ENCODE measurements at regions not wholly inside any gene's neighbourhood (a gene's known extent, or its start where the extent isn't known, plus 50 kb on each side); places are given as distances from the start of the nearest gene placed in this dataset.
A peak's percentile ranks its signal among the peaks of the same experiment; 100 is the strongest.
"Not testable (repeated sequence)": the region's sequence is repeated elsewhere in the genome, so short reads cannot be mapped to it uniquely, and the experiment has no call there.

DNA sequence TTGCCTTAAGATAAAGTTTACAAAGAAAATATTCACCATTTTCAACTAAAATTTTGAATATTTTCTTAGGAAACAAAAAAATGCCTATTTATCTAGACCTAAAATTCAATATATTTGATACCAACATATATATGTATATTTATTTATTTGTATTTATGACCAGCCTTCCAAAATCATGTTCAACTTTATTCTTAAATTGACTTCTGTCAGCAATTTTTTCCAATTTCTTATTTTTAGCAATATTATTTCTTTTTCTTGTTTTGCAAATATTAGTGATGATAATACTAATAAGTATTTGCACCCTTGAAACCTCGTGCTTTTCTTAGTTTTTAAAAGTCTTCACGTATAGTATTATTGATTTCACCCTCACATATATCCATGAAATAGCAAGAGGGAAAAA, 68.2 kb upstream of the PHLPP1 start:
- Histone ChIP-seq H3K9me2 (replicated peaks; ENCODE audit: insufficient read depth, low read length) (no peaks in the 10 kb centered on the region), H3K79me2 (ENCODE audit: low read length) (no peaks in the 10 kb centered on the region), H4K20me1 (ENCODE audit: insufficient read depth, low read length) (no peaks in the 10 kb centered on the region), H2AFZ (ENCODE audit: low read length) (no peak overlapping the region), H3F3A (ENCODE audit: insufficient read depth, low read length) (no peaks in the 10 kb centered on the region), H3K4me2 (ENCODE audit: low read depth, low read length) (no peak overlapping the region), H3K27me3 (replicated peaks; ENCODE audit: insufficient read depth, low read length) (no peaks in the 10 kb centered on the region), H3K4me3 (ENCODE audit: low read length) (no peak overlapping the region), H3K9me3 (replicated peaks; ENCODE audit: insufficient read depth, low read length) (no peaks in the 10 kb centered on the region), H3K4me1 (ENCODE audit: low read length) (no peaks in the 10 kb centered on the region), H3K9ac (ENCODE audit: low read length) (no peak overlapping the region), H3K27ac (ENCODE audit: low read length) (no peak overlapping the region), H3K36me3 (replicated peaks; ENCODE audit: insufficient read depth, low read length) (no peaks in the 10 kb centered on the region)
- no peak for DNase-seq
- no peak for TF ChIP-seq EZH2phosphoT487 (IDR thresholded peaks at IDR 0.05; ENCODE audit: low read length)
- TF ChIP-seq, protein P1, sequence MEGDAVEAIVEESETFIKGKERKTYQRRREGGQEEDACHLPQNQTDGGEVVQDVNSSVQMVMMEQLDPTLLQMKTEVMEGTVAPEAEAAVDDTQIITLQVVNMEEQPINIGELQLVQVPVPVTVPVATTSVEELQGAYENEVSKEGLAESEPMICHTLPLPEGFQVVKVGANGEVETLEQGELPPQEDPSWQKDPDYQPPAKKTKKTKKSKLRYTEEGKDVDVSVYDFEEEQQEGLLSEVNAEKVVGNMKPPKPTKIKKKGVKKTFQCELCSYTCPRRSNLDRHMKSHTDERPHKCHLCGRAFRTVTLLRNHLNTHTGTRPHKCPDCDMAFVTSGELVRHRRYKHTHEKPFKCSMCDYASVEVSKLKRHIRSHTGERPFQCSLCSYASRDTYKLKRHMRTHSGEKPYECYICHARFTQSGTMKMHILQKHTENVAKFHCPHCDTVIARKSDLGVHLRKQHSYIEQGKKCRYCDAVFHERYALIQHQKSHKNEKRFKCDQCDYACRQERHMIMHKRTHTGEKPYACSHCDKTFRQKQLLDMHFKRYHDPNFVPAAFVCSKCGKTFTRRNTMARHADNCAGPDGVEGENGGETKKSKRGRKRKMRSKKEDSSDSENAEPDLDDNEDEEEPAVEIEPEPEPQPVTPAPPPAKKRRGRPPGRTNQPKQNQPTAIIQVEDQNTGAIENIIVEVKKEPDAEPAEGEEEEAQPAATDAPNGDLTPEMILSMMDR (IDR thresholded peaks at IDR 0.05; ENCODE audit: low read length), result no peak
- no peak for TF ChIP-seq EZH2 (optimal IDR thresholded peaks at IDR 0.05; ENCODE audit: low read depth, low read length)

DNA sequence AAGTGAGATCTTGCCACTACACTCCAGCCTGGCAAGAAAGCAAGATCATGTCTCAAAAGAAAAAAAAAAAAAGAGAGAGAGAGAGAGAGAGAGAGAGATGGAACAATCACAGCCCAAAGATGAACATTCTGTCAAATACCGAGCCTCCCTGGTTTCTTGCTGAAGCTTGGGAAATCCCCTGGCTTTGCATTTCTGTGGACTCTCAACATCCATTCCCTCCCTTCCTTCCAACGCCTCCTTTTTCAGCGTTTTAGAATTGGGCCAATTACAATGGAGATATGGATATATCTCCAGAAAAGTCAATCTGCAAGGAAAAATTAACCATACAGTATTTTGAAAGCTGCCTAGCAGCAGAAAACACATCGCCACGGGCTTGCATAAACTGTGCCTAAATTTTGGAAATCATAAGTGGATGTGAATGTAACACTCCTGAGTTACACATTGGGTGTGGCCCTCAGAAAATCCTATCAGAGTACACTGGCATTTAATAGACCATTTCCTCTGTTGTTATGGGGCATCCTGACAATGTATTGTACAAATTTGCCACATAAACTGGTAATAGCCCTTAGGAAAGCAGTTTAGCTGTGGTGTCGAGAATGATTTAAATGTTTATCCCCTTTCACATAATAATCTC, 67.2 kb upstream of the PHLPP1 start:
- Histone ChIP-seq H3K27me3 (replicated peaks; ENCODE audit: insufficient read depth, low read length) (no peaks in the 10 kb centered on the region), H2AFZ (ENCODE audit: low read length) (no peak overlapping the region), H3K4me3 (ENCODE audit: low read length) (no peak overlapping the region), H3F3A (ENCODE audit: insufficient read depth, low read length) (no peaks in the 10 kb centered on the region), H3K27ac (ENCODE audit: low read length) (no peak overlapping the region), H3K4me2 (ENCODE audit: low read depth, low read length) (no peak overlapping the region), H3K9me2 (replicated peaks; ENCODE audit: insufficient read depth, low read length) (no peaks in the 10 kb centered on the region), H3K36me3 (replicated peaks; ENCODE audit: insufficient read depth, low read length) (no peaks in the 10 kb centered on the region), H3K9ac (ENCODE audit: low read length) (no peak overlapping the region), H3K79me2 (ENCODE audit: low read length) (no peaks in the 10 kb centered on the region), H3K4me1 (ENCODE audit: low read length) (no peaks in the 10 kb centered on the region), H4K20me1 (ENCODE audit: insufficient read depth, low read length) (no peaks in the 10 kb centered on the region), H3K9me3 (replicated peaks; ENCODE audit: insufficient read depth, low read length) (no peaks in the 10 kb centered on the region)
- DNase-seq, result no peak
- no peak for TF ChIP-seq EZH2 (optimal IDR thresholded peaks at IDR 0.05; ENCODE audit: low read depth, low read length)

DNA sequence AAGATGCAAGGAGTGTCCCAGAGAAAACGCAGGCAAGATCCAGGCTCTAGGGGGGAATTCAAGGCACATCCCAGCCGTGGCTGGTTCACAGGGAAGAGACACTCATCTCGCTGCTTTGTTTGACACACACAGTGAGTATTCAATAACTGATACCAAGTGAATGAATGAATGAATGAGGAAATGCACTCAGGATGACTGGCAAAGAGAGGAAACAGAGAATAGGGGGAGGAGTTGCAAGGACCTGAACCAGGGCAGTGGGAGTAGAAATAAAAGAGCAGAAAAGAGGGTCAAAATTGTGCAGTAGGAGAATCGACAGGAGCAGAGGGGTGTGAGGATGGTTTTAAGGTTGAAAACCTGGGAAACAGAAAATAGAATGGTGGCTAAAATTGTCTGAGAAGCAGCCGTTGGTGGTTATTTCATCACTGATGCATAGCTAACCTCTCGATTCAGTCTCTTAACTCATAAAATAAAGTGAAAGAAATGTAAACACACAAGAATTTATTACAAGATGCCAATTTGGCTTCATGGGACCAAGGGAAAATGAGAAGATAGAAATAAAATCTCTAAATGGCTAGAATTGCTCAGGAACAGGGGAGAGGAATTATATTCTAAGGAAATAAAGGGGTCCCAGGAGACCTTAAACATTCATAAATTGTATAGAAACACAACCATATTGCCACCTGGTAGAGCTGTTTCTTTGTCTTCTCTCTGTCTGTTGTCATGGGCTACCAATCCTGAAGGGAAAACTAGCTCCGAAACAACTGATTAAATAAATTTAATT, 63.9 kb upstream of the PHLPP1 start:
- Histone ChIP-seq H2AFZ (ENCODE audit: low read length) (peak overlapping the region; percentile 61), H3K4me3 (ENCODE audit: low read length) (peak overlapping the region; percentile 9; the same call in 1 of the 2 replicates), H3K9me3 (replicated peaks; ENCODE audit: insufficient read depth, low read length) (no peaks in the 10 kb centered on the region), H3K36me3 (replicated peaks; ENCODE audit: insufficient read depth, low read length) (no peaks in the 10 kb centered on the region), H3K27me3 (replicated peaks; ENCODE audit: insufficient read depth, low read length) (no peaks in the 10 kb centered on the region), H3K4me2 (ENCODE audit: low read depth, low read length) (peak overlapping the region; percentile 63), H3K9ac (ENCODE audit: low read length) (no peak overlapping the region; the same call in 1 of the 2 replicates), H3K79me2 (ENCODE audit: low read length) (no peaks in the 10 kb centered on the region), H3K4me1 (ENCODE audit: low read length) (no peaks in the 10 kb centered on the region), H4K20me1 (ENCODE audit: insufficient read depth, low read length) (no peaks in the 10 kb centered on the region), H3F3A (ENCODE audit: insufficient read depth, low read length) (no peaks in the 10 kb centered on the region), H3K27ac (ENCODE audit: low read length) (no peak overlapping the region), H3K9me2 (replicated peaks; ENCODE audit: insufficient read depth, low read length) (no peaks in the 10 kb centered on the region)
- TF ChIP-seq EZH2 (optimal IDR thresholded peaks at IDR 0.05; ENCODE audit: low read depth, low read length) (no peak), EZH2phosphoT487 (IDR thresholded peaks at IDR 0.05; ENCODE audit: low read length) (no peak)
- TF ChIP-seq, protein P1 (IDR thresholded peaks at IDR 0.05; ENCODE audit: low read length), result no peak
- no peak for DNase-seq

DNA sequence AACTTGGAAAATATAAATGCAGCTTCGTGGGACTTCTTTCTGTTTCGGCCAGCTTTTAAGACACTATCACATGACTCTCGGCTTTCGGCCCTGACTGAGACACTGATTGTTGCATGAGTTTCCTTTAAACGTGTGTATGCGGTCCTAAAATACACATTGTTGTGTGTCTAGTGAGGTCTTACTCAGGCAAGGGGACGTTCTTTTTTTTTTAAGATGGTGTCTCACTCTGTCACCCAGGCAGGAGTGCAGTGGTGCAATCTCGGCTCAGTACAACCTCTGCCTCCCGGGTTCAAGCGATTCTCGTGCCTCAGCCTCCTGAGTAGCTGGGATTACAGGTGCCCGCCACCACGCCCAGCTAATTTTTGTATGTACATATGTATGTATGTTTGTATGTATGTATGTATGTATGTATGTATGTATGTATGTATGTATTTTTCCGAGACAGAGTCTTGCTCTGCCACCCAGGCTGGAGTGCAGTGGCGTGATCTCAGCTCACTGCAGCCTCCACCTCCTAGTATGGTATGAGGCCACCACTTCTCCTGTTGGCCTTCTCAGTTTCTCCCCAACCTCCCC, 63.2 kb upstream of the PHLPP1 start:
- not testable (repeated sequence) for H3K79me2 ChIP-seq (ENCODE audit: low read length); H3K4me1 ChIP-seq (ENCODE audit: low read length); H4K20me1 ChIP-seq (ENCODE audit: insufficient read depth, low read length); H3K36me3 ChIP-seq (replicated peaks; ENCODE audit: insufficient read depth, low read length); H3K27me3 ChIP-seq (replicated peaks; ENCODE audit: insufficient read depth, low read length); H3F3A ChIP-seq (ENCODE audit: insufficient read depth, low read length); H3K9me3 ChIP-seq (replicated peaks; ENCODE audit: insufficient read depth, low read length); H3K9me2 ChIP-seq (replicated peaks; ENCODE audit: insufficient read depth, low read length); H3K27ac ChIP-seq (ENCODE audit: low read length); H3K9ac ChIP-seq (ENCODE audit: low read length)
- Histone ChIP-seq H3K4me3 (ENCODE audit: low read length) (peak overlapping the region; percentile 9; the same call in 1 of the 2 replicates), H3K4me2 (ENCODE audit: low read depth, low read length) (peak overlapping the region; percentile 63; the same call in 1 of the 2 replicates), H2AFZ (ENCODE audit: low read length) (peak overlapping the region; percentile 61)
- DNase-seq, result peak; percentile 18

All from MM.1S (cell line).